Naive thymus-derived CD8-positive, alpha-beta T cell (primary cell): ENCODE measurements at regions not wholly inside any gene's neighbourhood (a gene's known extent, or its start where the extent isn't known, plus 50 kb on each side); places are given as distances from the start of the nearest gene placed in this dataset. TPM values are rescaled to one million over a fixed set of nuclear protein-coding genes. Genes with fewer than 3 reads are reported as not detected.

Experiments used
- ATAC-seq, 2 donors: fragments of 150-1000 bp; cut with Tn5 transposase in 1 of 2; sonication (Bioruptor Pico), chemical (Tn5 transposase) in 1 of 2; 1 replicate in 1 of 2; 2 replicates in 1 of 2; pipeline ENCODE4 v1.10.0; 2021; ENCODE audit warnings: mild to moderate bottlenecking in 2 of 2, moderate library complexity in 2 of 2
- POLR2A ChIA-PET: fragments of 350-600 bp; sonication (Branson Sonifier 250); formaldehyde crosslinking; loops from one replicate; lab custom pipeline; 2021; ENCODE audit warnings: antibody characterized with exemption; lab: Charles Lee
- DNase-seq, 10 donors: peaks; one replicate each; pipeline versions ENCODE4 v3.0.0 to v3.0.0-alpha.2; 2020 to 2022
- H3K27ac Mint-ChIP-seq, 10 donors: one replicate each; pipeline ENCODE4 v1.8.0; 2020 to 2022; ENCODE audit warnings: mild to moderate bottlenecking in 10 of 10, mixed read lengths in 10 of 10, moderate library complexity in 4 of 10, inconsistent platforms in 1 of 10
- H3K27me3 Mint-ChIP-seq, 5 donors: one replicate each; pipeline ENCODE4 v1.8.0; 2021 to 2022; ENCODE audit warnings: mixed read lengths in 5 of 5
- H3K36me3 Mint-ChIP-seq, 3 donors: one replicate each; pipeline ENCODE4 v1.8.0; 2020 to 2022; ENCODE audit warnings: mixed read lengths in 3 of 3, mild to moderate bottlenecking in 2 of 3, inconsistent platforms in 1 of 3
- H3K4me1 Mint-ChIP-seq, 4 donors: one replicate each; pipeline ENCODE4 v1.8.0; 2021 to 2022; ENCODE audit warnings: mixed read lengths in 4 of 4
- H3K4me3 Mint-ChIP-seq, 10 donors: one replicate each; pipeline ENCODE4 v1.8.0; 2020 to 2022; ENCODE audit warnings: mild to moderate bottlenecking in 10 of 10, mixed read lengths in 10 of 10, moderate library complexity in 6 of 10, inconsistent platforms in 1 of 10
- H3K9me3 Mint-ChIP-seq, 9 donors: one replicate each; pipeline ENCODE4 v1.8.0; 2020 to 2022; ENCODE audit warnings: mixed read lengths in 9 of 9, mild to moderate bottlenecking in 3 of 9, inconsistent platforms in 1 of 9, moderate library complexity in 1 of 9
- microRNA-seq: library from miRNA; unstranded; fragments of <30 nt; microRNA quantifications from one replicate; pipeline ENCODE4 v1.2.0, GENCODE V29; 2022; ENCODE audit warnings: borderline microRNAs expressed

DNA sequence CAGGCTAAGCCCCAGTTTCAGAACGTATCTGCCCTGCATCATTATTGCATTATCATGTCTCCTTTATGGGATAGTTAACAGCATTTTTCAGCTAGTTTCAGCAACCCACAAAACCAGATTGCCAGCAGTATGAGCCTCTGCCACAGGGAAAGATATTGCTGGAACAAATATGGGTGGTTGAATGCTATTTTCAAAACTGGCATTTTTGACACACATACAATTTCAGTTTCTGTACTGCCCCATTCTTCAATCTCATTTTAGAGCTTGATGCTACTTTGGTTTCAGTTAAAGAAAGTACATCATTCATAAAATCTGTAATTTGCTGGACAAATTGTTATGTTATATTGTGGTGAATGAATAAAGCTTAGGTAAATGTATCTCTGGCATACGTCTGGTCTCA, 1037.5 kb downstream of the NAALADL2 start:
- DNase-seq (no peak), ATAC-seq (no peak)
- Mint-ChIP-seq H3K9me3 (peaks cover 0 to 10% (median 2%) of the 10 kb centered on the region in 9 donors), H3K4me1 (no peaks in the 10 kb centered on the region), H3K36me3 (no peaks in the 10 kb centered on the region), H3K4me3 (no peak overlapping the region), H3K27ac (no peak overlapping the region), H3K27me3 (no peaks in the 10 kb centered on the region)
- POLR2A ChIA-PET = no interaction called here

DNA sequence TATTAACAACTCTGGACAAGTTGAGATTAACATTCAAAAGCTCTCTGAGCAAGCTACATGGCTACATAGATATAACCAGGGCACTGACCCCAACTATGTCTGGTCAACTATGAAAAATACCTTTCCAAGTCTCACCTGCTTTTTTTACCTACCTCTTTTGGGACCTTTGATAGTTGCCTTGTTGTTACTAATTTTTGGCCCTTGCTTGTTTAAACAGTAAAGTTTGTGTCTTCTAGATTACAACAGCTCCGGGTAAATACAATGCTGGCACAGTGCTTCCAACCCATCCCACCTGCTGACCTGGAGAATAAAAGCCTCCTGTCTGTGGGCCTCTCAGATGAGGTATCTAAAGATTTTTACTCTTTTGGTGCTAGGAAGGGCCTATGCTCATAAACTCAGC, 1036.6 kb downstream of the NAALADL2 start:
- DNase-seq (no peak), ATAC-seq (no peak)
- Mint-ChIP-seq H3K36me3 (no peaks in the 10 kb centered on the region), H3K4me3 (no peak overlapping the region), H3K27ac (no peak overlapping the region), H3K27me3 (no peaks in the 10 kb centered on the region), H3K9me3 (peaks cover 0 to 7% (median 2%) of the 10 kb centered on the region in 9 donors), H3K4me1 (no peaks in the 10 kb centered on the region)
- POLR2A ChIA-PET = no interaction called here

DNA sequence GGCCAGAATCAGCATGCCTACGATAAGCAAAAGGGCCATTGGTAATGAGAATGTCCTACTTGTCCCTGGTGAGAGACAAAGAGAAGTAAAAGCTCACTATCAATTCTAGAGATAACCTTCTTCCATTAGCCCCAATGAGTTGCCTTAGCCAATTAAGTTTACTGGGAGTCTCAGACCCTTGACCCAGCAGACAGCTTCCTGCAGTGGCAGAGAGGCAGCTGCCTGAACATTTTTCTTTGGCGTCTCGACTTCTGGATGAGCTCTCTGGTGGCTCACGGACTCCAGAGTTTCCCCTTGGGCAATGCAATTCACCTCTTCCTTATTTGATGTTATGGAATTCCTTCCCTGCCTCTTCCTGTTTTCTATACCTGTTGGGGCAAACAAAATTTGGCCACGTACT, 1034.4 kb downstream of the NAALADL2 start:
- H3K4me1 Mint-ChIP-seq = no peaks in the 10 kb centered on the region
- DNase-seq (no peak), ATAC-seq (no peak)
- H3K36me3 Mint-ChIP-seq = no peaks in the 10 kb centered on the region
- H3K4me3 Mint-ChIP-seq = no peak overlapping the region
- no peaks in the 10 kb centered on the region for H3K27me3 Mint-ChIP-seq
- H3K27ac Mint-ChIP-seq = no peak overlapping the region
- peaks cover 0 to 5% (median 2%) of the 10 kb centered on the region in 9 donors for H3K9me3 Mint-ChIP-seq
- POLR2A ChIA-PET = no interaction called here

DNA sequence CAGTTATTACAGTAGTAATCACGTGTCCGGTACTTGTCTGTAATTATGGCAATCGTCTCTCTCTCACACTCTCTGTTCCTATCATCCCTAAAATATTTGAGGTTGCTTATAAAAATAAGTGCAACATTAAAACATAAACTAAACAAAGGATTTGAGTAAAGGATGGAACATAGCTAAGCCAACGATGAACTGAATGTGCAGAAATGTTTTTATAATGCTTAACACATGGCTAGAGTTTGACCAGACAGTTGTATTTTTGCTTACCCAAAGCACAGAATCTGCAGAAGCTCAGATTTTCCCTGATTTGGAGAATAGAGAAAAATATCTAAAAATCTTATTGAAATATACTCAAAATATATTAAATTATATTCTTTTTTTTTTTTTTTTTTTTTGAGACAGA, 1030.9 kb downstream of the NAALADL2 start:
- no peak for ATAC-seq
- H3K27me3 Mint-ChIP-seq = no peaks in the 10 kb centered on the region
- no peaks in the 10 kb centered on the region for H3K4me1 Mint-ChIP-seq
- no peak for DNase-seq
- no peak overlapping the region for H3K27ac Mint-ChIP-seq
- no peaks in the 10 kb centered on the region for H3K36me3 Mint-ChIP-seq
- H3K9me3 Mint-ChIP-seq = peaks cover 0 to 7% (median 3%) of the 10 kb centered on the region in 9 donors
- POLR2A ChIA-PET = no interaction called here
- no peak overlapping the region for H3K4me3 Mint-ChIP-seq

DNA sequence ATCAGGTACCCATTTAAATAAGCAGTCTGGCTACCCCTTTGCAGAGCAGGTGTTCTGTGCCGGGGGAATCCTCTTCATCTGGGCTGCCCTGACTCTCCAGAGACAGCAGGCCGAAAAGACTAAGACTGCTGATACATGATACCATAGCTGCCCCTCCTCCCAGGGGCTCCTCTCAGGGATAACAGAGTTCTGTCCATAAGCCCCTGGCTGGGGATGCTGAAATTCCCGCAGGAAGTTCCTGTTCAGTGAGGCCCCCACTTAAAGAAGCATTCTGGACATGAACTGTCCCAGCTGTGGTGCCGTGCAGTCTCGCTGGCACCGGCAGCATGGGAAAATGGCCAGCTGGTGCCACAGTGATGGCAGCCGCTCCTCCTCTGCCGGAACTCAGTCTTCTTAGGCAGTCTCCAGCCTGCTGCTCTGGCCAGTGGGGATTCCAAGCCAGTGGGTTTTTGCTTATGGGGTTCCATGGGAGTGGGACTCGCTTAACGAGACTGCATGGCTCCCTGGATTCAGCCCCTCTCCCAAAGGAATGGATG, 1026.2 kb downstream of the NAALADL2 start:
- H3K27ac Mint-ChIP-seq = no peak overlapping the region
- ATAC-seq = no peak
- H3K9me3 Mint-ChIP-seq = peaks cover 2 to 28% (median 11%) of the 10 kb centered on the region in 9 donors
- no peak overlapping the region for H3K4me3 Mint-ChIP-seq
- DNase-seq = no peak
- no peaks in the 10 kb centered on the region for H3K27me3 Mint-ChIP-seq
- no peaks in the 10 kb centered on the region for H3K36me3 Mint-ChIP-seq
- POLR2A ChIA-PET = no interaction called here
- no peaks in the 10 kb centered on the region for H3K4me1 Mint-ChIP-seq

DNA sequence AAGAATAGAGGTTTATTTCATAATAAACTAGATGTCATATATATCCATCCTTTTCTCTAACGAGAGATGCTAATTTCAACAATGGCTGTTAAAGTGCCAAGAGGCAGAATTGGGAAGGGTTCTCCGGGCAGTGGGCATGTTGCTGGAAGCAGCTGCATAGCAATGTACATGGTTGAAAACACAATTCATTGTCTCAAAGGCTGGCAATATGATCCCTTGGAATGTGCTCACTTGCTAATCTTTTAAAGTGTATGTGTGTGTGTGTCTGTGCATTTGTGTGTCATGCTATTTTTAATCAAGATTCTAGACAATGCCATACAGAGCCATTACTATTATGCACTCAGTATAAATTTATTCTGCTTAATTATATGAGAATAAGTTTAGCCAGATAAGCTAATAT, 1020.3 kb downstream of the NAALADL2 start:
- DNase-seq (no peak), ATAC-seq (no peak)
- Mint-ChIP-seq H3K9me3 (peaks cover 0 to 28% (median 8%) of the 10 kb centered on the region in 9 donors), H3K4me1 (no peaks in the 10 kb centered on the region), H3K27me3 (no peaks in the 10 kb centered on the region), H3K4me3 (no peak overlapping the region), H3K36me3 (no peaks in the 10 kb centered on the region), H3K27ac (no peak overlapping the region)
- POLR2A ChIA-PET = no interaction called here

DNA sequence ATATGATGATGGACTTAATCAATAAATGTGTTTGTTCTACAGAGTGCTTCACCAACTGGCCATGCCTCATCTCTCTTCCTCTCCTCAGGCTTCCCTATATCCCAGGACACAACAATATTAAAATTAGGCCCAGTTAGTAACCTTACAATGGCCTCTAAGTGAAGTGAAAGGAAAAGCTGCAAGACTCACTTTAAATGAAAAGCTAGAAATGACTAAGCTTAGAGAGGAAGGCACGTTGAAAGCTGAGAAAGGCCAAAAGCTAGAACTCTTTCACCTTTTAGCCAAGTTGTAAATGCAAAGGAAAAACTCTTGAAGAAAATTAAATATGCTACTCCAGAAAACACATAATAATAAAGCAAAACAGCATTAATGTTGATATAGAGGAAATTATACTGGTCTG, 1010.3 kb downstream of the NAALADL2 start:
- POLR2A ChIA-PET = no interaction called here
- Mint-ChIP-seq H3K4me3 (no peak overlapping the region), H3K27me3 (no peaks in the 10 kb centered on the region), H3K9me3 (peaks cover 0 to 16% (median 5%) of the 10 kb centered on the region in 9 donors), H3K36me3 (no peaks in the 10 kb centered on the region), H3K4me1 (no peaks in the 10 kb centered on the region), H3K27ac (no peak overlapping the region)
- DNase-seq (no peak), ATAC-seq (no peak)

DNA sequence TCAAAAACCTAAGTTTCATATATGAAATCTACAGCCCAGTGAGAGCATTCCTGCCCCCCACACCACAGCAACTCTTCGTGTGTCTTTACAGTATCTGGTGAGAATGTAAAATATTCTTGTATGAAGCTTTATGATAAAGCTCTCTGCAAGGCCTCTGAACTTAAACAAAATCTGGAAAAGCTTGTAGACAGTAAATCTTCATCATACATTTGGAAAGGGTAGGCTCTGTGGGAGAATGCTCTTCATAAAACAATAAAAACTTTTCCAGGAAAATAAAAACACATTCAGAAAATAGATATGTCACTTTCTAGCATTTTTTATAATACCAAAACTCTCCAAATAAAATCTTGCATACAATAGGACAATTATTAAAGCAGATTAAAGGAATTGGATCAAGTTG, 1009.5 kb downstream of the NAALADL2 start:
- POLR2A ChIA-PET = no interaction called here
- no peaks in the 10 kb centered on the region for H3K36me3 Mint-ChIP-seq
- no peak overlapping the region for H3K4me3 Mint-ChIP-seq
- no peak for DNase-seq
- H3K9me3 Mint-ChIP-seq = peaks cover 0 to 16% (median 5%) of the 10 kb centered on the region in 9 donors
- no peak for ATAC-seq
- no peak overlapping the region for H3K27ac Mint-ChIP-seq
- no peaks in the 10 kb centered on the region for H3K27me3 Mint-ChIP-seq
- no peaks in the 10 kb centered on the region for H3K4me1 Mint-ChIP-seq

DNA sequence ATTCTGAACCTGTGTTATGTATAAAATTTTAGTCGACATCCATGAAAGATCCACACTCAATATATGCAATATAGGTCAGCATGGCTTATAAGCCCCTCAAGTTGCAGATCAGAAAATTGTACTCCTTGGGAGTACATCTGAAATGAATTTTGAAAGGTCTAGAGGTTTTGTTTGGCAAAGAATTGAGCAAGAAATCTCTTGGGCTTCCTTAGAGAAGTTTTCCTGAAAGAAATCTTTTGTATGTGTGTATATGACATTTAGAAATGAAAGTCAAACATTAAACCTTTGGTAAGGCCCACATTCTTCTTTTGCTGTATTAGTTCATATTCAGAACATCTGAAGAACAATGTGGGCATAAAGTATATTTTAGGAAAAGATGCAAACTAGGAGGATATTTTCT, 1006.6 kb downstream of the NAALADL2 start:
- POLR2A ChIA-PET = no interaction called here
- H3K36me3 Mint-ChIP-seq = no peaks in the 10 kb centered on the region
- DNase-seq (no peak), ATAC-seq (no peak)
- peaks cover 0 to 5% (median 0%) of the 10 kb centered on the region in 9 donors for H3K9me3 Mint-ChIP-seq
- no peaks in the 10 kb centered on the region for H3K27me3 Mint-ChIP-seq
- H3K27ac Mint-ChIP-seq = no peak overlapping the region
- no peaks in the 10 kb centered on the region for H3K4me1 Mint-ChIP-seq
- no peak overlapping the region for H3K4me3 Mint-ChIP-seq

DNA sequence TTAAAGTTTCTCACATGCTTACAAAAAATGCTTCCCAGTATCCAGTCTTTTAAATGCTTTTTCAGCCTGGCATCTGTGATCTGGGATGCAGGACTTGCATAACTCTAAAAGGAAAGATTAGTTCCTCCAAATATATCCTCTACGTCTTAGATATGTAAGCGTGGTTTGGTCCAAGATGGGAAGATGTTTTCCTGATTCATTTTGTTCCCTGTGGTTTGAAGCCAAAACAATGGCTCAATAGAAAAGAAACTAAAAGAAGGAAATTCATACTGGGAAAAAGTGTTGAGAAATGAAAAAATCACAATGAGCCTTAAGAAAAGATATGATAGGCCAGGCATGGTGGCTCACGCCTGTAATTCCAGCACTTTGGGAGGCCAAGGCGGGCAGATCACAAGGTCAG, 1002.8 kb downstream of the NAALADL2 start:
- Mint-ChIP-seq H3K4me1 (no peaks in the 10 kb centered on the region), H3K27me3 (no peaks in the 10 kb centered on the region), H3K4me3 (no peak overlapping the region), H3K36me3 (no peaks in the 10 kb centered on the region), H3K27ac (no peak overlapping the region), H3K9me3 (peaks cover 0 to 2% (median 0%) of the 10 kb centered on the region in 9 donors)
- DNase-seq = no peak
- POLR2A ChIA-PET = no interaction called here
- no peak for ATAC-seq

Small RNAs in the stretch of these regions (microRNA-seq; reads per million reads assigned to microRNA genes)
- not detected for gene MIR7977
